Lower leg skin (tissue), 4 donors: ENCODE measurements at regions not wholly inside any gene's neighbourhood (a gene's known extent, or its start where the extent isn't known, plus 50 kb on each side); places are given as distances from the start of the nearest gene placed in this dataset.

Source experiments
- DNase-seq, 2 donors: peaks; one replicate each; pipeline ENCODE4 v3.0.0-alpha.2; 2019; ENCODE audit warnings: low spot score in 2 of 2
- H3K4me3 ChIP-seq: fragments of 200-600 bp; sonication (generic); 2 replicates; pipeline ENCODE4 v1.5.1; 2017; ENCODE audit warnings: mild to moderate bottlenecking, low read depth; ENCODE audit not compliant: poor library complexity, severe bottlenecking
- POLR2A ChIP-seq, 2 donors: fragments of 450-650 bp; IDR thresholded peaks; one replicate each; pipeline ENCODE4 v1.6.1; 2016 to 2017; ENCODE audit warnings: antibody characterized with exemption in 2 of 2, mild to moderate bottlenecking in 1 of 2, moderate library complexity in 1 of 2
- WGBS, 2 donors: methylation state at CpG; one replicate each; pipeline ENCODE4 v1.1.5; 2018; 5-methylcytosine and 5-hydroxymethylcytosine counted together
- intact Hi-C: fragments of 100-400 bp; cut with DNase I; formaldehyde crosslinking; loops from one replicate; pipeline ENCODE4 v1.15.0; 2023; ENCODE audit warnings: low total_unique reads
- TF ChIP-seq, protein P1 (sequence below), 3 donors: fragments of 450-650 bp; IDR thresholded peaks; one replicate each; pipeline ENCODE4 v1.5.1; 2016; ENCODE audit warnings: antibody characterized with exemption in 3 of 3, mild to moderate bottlenecking in 3 of 3, moderate library complexity in 2 of 3

- no peak overlapping the region for H3K4me3 ChIP-seq
- 70 to 77% methylated on average over 5 of the region's 5 CpGs for WGBS, 2 donors
- no peak for TF ChIP-seq POLR2A (IDR thresholded peaks at IDR 0.05)
- TF ChIP-seq, protein P1, sequence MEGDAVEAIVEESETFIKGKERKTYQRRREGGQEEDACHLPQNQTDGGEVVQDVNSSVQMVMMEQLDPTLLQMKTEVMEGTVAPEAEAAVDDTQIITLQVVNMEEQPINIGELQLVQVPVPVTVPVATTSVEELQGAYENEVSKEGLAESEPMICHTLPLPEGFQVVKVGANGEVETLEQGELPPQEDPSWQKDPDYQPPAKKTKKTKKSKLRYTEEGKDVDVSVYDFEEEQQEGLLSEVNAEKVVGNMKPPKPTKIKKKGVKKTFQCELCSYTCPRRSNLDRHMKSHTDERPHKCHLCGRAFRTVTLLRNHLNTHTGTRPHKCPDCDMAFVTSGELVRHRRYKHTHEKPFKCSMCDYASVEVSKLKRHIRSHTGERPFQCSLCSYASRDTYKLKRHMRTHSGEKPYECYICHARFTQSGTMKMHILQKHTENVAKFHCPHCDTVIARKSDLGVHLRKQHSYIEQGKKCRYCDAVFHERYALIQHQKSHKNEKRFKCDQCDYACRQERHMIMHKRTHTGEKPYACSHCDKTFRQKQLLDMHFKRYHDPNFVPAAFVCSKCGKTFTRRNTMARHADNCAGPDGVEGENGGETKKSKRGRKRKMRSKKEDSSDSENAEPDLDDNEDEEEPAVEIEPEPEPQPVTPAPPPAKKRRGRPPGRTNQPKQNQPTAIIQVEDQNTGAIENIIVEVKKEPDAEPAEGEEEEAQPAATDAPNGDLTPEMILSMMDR (IDR thresholded peaks at IDR 0.05) = no peak
- no peak for DNase-seq
- intact Hi-C loops = no loop called here
Observed at GRCh38 chr7:9983048-9983447, 990.6 kb upstream of the PHF14 start.

DNA sequence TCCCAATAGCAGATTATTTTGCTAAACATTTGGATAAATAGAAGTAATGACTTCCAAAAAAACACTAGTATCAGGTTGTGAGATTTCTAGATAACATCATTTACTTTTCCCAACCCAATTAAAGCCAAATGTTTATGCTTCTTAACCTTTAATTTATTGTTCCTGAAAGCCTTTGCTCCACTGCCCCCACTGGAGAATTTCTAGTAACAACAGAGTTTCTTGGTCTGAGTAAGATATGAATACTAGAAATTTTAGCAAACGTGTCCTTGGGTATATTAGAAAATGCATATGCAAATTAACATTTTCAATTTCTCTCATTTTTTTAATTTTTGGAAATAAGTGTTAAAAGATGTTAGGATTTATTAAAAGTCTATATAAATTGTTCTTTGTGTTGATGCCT is 958.0 kb upstream of the PHF14 start:
- no peak for TF ChIP-seq POLR2A (IDR thresholded peaks at IDR 0.05)
- TF ChIP-seq, protein P1 (IDR thresholded peaks at IDR 0.05) = no peak
- DNase-seq = no peak
- no peak overlapping the region for H3K4me3 ChIP-seq
- WGBS, 2 donors = 49 to 63% methylated on average over 1 of the region's 1 CpG
- intact Hi-C loops = no loop called here

GRCh38 chr7:10022480-10022879 is 951.2 kb upstream of the PHF14 start:
- no peak for DNase-seq
- intact Hi-C loops = no loop called here
- 73 to 76% methylated on average over 3 of the region's 3 CpGs for whole genome bisulfite sequencing, 2 donors
- no peak overlapping the region for H3K4me3 ChIP-seq
- no peak for TF ChIP-seq POLR2A (IDR thresholded peaks at IDR 0.05)
- TF ChIP-seq, protein P1 (IDR thresholded peaks at IDR 0.05) = no peak

DNA sequence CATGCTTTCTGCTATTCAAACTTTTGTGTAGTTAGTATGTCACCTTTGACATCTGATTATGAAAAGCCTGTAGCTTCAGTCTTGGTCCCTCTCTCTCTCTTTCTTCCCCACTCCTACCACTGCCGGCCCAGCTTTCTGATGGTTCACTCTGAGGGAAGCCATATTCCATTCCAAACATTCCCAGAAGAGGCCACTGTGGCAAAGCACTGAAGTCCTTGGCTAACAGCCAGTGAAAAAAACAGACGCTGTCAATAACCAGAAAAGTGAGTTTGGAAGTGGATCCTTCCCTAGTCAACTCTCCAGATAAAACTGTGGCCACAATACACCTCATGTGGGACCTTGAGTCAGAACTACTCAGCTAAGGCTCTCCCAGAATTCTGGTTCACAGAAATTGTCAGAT is 950.7 kb upstream of the PHF14 start:
- H3K4me3 ChIP-seq = no peak overlapping the region
- TF ChIP-seq, protein P1 (IDR thresholded peaks at IDR 0.05) = no peak
- TF ChIP-seq POLR2A (IDR thresholded peaks at IDR 0.05) = no peak
- intact Hi-C loops = no loop called here
- no peak for DNase-seq
- WGBS, 2 donors = 19 to 25% methylated on average over 2 of the region's 2 CpGs

DNA sequence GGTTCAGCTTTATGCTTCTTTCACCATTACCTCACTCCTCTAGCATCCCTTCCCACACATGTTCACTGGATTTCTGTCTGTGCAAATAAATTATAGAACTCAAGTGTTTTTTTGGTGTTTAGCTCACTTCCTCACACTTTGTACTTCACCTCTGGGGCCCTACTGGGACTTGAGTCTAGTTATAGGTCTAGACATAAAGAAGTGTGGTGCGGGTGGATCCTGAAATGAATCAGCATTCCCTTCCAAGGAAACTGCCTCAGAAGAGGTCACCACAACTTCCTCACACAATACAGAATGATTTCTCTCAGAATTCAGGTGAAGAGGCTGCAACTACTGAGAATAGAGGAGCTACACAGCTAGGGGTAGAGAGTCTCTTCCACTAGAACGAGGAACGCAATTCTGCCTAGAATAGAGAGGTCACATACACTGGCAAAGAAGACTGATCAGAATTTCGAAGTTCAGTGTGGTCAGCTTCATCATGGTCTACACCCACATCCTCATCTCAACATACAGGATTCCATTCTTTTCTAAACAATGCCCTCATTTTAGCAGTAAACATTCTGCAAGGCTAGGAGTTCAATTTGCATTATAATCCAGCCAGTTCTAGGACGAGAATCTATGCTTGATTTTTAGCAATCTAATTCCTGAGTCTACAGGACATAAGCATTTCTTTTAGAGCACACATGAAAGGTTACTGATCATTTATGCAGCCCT is 938.7 kb upstream of the PHF14 start:
- no peak for TF ChIP-seq POLR2A (IDR thresholded peaks at IDR 0.05)
- TF ChIP-seq, protein P1 (IDR thresholded peaks at IDR 0.05) = no peak
- no peak overlapping the region for H3K4me3 ChIP-seq
- no peak for DNase-seq
- intact Hi-C loops = no loop called here
- WGBS, 2 donors = 72 to 74% methylated on average over 5 of the region's 5 CpGs

GRCh38 chr7:10036693-10037092 is 937.0 kb upstream of the PHF14 start:
- no peak for DNase-seq
- TF ChIP-seq, protein P1 (IDR thresholded peaks at IDR 0.05) = no peak
- no peak for TF ChIP-seq POLR2A (IDR thresholded peaks at IDR 0.05)
- intact Hi-C loops = no loop called here
- WGBS, 2 donors = 26 to 40% methylated on average over 2 of the region's 2 CpGs
- no peak overlapping the region for H3K4me3 ChIP-seq
